GM19238 (cell line): ENCODE measurements at regions not wholly inside any gene's neighbourhood (a gene's known extent, or its start where the extent isn't known, plus 50 kb on each side); places are given as distances from the start of the nearest gene placed in this dataset.
"Not testable (repeated sequence)": the region's sequence is repeated elsewhere in the genome, so short reads cannot be mapped to it uniquely, and the experiment has no call there.

Experiments used
- DNase-seq: peaks from one replicate; pipeline ENCODE4 v3.0.0; 2011; ENCODE audit warnings: low spot score; ENCODE audit not compliant: insufficient read length

- DNase-seq, result no peak
Observed at GRCh38 chr2:2804528-2804927, 473.5 kb upstream of the MYT1L start.

- no peak for DNase-seq
Observed at GRCh38 chr2:2801458-2801857, 470.4 kb upstream of the MYT1L start.

DNA sequence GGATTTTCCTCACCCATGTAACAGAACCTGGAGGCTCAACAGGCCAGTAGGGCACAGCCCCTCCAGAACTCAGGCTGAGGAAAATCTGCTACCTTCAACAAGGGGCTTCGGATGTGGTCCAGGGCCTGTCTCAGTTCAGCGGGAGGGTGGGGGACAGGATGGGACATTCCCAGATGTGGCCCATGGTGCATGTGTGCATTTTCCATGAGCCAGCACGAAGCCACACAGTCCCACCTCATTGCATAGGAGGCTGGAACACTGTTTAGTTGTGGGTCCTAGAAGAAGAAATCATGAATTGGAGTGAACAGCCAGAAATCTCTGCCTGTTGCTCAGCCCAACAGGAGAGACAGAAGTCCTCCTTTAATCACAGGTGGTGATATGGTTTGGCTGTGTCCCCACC, 469.6 kb upstream of the MYT1L start:
- no peak for DNase-seq

DNA sequence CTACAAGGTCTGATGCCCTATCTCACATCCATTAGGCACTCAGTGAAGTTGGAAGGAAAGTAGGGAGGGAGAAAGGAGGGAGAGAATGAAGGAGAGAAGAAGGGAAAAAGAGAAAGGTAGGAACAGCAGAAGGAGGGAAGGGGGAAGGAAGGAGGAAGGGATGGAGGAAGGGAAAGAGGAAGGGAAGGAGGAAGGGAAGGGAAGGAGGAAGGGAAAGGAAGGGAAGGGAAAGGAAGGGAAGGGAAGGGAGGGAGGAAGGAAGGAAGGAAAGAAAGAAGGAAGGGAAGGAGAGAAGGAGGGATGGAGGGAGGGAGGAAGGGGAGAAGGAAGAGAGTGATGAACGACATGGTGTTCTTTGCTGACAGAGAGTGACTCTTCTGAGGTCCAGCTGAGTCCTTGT, 468.9 kb upstream of the MYT1L start:
- DNase-seq, result no peak

- no peak for DNase-seq
Observed at GRCh38 chr2:2799151-2799697, 468.1 kb upstream of the MYT1L start.

DNA sequence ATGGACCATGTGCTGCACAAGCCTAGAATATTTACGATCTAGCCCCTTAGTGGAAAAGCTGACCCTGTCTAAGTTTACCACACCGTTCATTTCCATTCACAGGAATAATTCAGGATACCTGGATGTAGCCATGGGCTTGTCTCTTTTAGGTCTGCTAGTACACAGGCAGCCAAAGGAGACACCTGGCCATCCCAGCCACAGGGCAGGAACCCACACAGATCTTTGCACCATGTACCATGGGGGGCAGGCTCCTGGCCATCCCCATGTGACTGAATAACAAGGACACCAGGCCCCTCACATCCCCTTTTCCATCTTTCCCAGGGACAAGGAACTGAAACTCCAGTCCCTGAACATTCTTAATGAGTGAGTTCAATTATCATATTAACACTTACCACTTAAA, 467.3 kb upstream of the MYT1L start:
- DNase-seq, result no peak

- DNase-seq, result no peak
Observed at GRCh38 chr2:2797797-2798196, 466.7 kb upstream of the MYT1L start.

- no peak for DNase-seq
Observed at GRCh38 chr2:2796207-2796606, 465.1 kb upstream of the MYT1L start.

- DNase-seq, result no peak
Observed at GRCh38 chr2:2795438-2796091, 464.5 kb upstream of the MYT1L start.

DNA sequence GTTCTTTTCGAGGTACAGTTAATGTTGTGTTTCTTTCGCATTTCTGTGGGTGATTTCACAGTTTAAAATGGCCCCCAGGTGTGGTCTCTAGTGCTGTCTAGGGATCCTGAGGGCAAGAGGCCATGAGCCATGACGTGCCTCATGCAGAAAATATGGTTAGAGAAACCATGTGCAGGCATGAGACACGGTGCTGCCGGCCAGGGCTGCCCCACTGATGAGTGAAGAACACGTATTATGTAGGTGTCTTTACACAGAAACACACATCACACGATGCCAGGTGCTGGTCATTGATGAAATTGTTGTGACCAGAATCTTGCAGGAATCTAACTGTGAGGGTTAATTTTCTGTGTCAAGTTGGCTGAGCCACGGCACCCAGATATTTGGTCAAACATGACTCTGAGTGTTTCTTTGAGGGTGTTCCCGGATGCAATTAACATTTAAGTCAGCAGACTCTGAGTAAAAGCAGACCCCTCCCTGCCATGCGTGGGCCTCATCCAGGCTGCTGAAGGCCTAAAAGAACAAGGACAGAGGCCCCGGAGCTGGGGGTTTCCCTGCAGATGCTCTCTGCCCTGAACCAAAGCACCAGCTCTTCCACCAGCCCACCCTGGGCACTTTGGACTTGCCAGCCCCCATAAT, 463.0 kb upstream of the MYT1L start:
- no peak for DNase-seq

DNA sequence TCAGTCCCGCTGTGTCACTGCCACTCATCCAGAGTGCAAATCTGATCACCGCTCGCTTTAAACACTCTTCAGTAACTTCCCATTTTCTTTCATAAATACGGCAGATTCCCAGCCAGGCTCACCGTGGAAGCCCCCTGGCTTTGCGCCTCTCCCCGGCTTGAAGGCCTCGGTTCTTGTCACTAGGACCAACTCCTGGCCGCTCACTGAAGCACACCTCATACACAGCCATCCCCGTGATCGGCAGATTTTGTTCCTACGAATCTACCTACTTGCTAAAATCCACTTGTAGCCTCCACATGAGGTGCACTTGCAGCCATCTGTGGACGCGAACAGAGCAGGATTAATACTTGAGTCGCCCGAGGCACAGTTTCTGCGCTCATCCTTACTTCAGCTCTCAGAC, 462.4 kb upstream of the MYT1L start:
- no peak for DNase-seq

DNA sequence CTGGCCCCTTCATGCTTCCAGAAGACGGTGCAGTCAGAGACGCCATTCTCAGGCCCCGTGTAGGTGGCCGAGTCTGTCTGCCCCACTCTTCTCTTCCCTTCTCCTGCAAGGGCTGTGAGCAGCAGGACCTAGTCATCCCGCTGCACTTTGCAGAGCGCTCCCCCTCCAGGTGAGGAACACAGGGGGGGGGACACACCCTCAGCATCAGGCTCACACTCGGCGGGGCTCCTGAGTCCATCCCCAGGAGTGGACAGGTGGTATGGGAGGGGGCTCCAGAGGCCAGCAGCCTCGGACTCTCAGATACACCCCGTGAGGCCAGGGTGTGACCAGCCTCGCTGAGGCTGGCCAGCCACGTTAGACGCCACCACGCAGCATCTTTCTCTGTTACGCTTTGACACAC, 460.5 kb upstream of the MYT1L start:
- DNase-seq, result no peak

GRCh38 chr2:2791031-2791430, 460.0 kb upstream of the MYT1L start:
- no peak for DNase-seq

DNA sequence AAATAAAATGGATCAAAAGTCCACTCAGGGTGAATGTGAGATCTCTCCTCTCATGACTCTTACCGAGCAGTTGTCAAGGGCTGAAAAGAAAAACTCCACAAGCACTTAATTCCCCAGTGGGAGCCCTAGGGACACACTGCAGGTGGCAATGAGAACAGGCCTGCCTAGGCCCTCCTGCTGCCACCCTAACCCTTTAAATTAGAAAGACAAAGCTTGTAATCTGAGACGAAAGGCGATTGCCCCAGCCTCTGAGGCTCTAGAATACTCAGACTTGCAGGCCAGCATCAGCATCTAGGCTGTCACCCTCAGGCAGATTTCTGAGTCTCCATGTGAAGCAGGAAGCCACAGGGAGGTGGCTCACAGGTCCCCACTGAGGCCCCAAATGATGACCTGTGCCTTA, 457.0 kb upstream of the MYT1L start:
- no peak for DNase-seq

- no peak for DNase-seq
Observed at GRCh38 chr2:2787301-2787907, 456.3 kb upstream of the MYT1L start.

GRCh38 chr2:2782007-2782406, 450.9 kb upstream of the MYT1L start:
- no peak for DNase-seq

GRCh38 chr2:2779727-2780126, 448.7 kb upstream of the MYT1L start:
- no peak for DNase-seq

DNA sequence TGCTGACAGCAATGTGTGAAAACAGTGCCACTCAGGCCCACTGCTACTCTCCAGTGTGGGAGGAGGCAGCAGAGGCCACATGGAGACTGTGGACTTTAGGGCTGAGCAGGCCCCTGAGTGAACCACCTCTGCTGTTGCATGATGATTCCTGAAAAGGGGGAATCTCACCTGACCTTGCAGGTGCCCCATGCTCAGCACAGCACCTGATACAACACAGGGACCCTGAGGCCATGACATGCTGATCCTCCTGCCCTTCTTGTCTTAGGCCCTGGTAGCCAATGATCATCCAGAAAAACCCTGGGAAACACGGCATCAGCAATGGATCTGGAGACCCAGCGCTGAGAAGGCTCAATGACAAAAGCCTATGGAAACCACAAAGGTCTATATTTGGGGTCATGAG, 446.8 kb upstream of the MYT1L start:
- no peak for DNase-seq

DNA sequence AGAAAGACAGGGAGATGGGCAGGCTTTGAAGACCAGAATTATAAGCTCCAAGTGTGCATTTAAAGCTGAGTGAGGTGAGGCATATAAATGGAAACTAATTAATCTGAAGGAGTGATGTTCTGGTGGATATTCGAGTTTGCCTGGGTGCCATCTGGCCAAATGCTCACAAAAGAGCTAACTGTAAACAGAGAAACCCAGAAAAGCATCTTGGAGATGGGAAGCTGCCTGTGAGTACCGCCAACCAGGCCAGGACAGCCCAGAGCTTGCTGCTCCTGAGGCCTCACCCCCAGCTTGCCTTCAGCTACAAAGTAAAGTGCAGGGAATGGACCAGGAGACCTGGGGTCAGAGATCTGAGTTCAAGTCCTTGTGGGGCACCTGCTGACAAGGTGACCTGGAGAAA, 446.1 kb upstream of the MYT1L start:
- DNase-seq, result no peak

- DNase-seq, result no peak
Observed at GRCh38 chr2:2775018-2775417, 443.9 kb upstream of the MYT1L start.

GRCh38 chr2:2773692-2774091, 442.6 kb upstream of the MYT1L start:
- no peak for DNase-seq

GRCh38 chr2:2773080-2773479, 442.0 kb upstream of the MYT1L start:
- not testable (repeated sequence) for DNase-seq
